GM19467 (cell line): ENCODE measurements at regions not wholly inside any gene's neighbourhood (a gene's known extent, or its start where the extent isn't known, plus 50 kb on each side); places are given as distances from the start of the nearest gene placed in this dataset.

ENCODE experiments used
- ATAC-seq: cut with Tn5 transposase; IDR thresholded peaks from one replicate; pipeline ENCODE4 v1.9.1; 2021; ENCODE audit warnings: mild to moderate bottlenecking, moderate library complexity; ENCODE audit not compliant: unreplicated experiment

GRCh38 chr3:104635872-104636580 lies 730.7 kb upstream of the ALCAM start:
- no peak for ATAC-seq

GRCh38 chr3:104642827-104643226 lies 723.9 kb upstream of the ALCAM start:
- no peak for ATAC-seq

GRCh38 chr3:104646196-104646595 lies 720.5 kb upstream of the ALCAM start:
- no peak for ATAC-seq

- no peak for ATAC-seq
Measured at GRCh38 chr3:104648823-104649222, 717.9 kb upstream of the ALCAM start.

GRCh38 chr3:104669083-104669482 lies 697.6 kb upstream of the ALCAM start:
- no peak for ATAC-seq

- ATAC-seq: no peak
Measured at GRCh38 chr3:104672331-104672730, 694.4 kb upstream of the ALCAM start.

- ATAC-seq: no peak
Measured at GRCh38 chr3:104673981-104674380, 692.7 kb upstream of the ALCAM start.

- no peak for ATAC-seq
Measured at GRCh38 chr3:104676241-104676640, 690.5 kb upstream of the ALCAM start.

- ATAC-seq: no peak
Measured at GRCh38 chr3:104677932-104678331, 688.8 kb upstream of the ALCAM start.

- no peak for ATAC-seq
Measured at GRCh38 chr3:104685492-104685891, 681.2 kb upstream of the ALCAM start.

- no peak for ATAC-seq
Measured at GRCh38 chr3:104687362-104687761, 679.3 kb upstream of the ALCAM start.

GRCh38 chr3:104696470-104696869 lies 670.2 kb upstream of the ALCAM start:
- no peak for ATAC-seq

- ATAC-seq: no peak
Measured at GRCh38 chr3:104711406-104711805, 655.3 kb upstream of the ALCAM start.

- no peak for ATAC-seq
Measured at GRCh38 chr3:104715972-104716371, 650.7 kb upstream of the ALCAM start.

GRCh38 chr3:104717828-104718196 lies 648.9 kb upstream of the ALCAM start:
- ATAC-seq: peak; percentile 20

GRCh38 chr3:104723000-104723399 lies 643.7 kb upstream of the ALCAM start:
- ATAC-seq: no peak

- ATAC-seq: no peak
Measured at GRCh38 chr3:104731074-104731473, 635.6 kb upstream of the ALCAM start.

GRCh38 chr3:104734627-104735026 lies 632.1 kb upstream of the ALCAM start:
- no peak for ATAC-seq

GRCh38 chr3:104735691-104736090 lies 631.0 kb upstream of the ALCAM start:
- ATAC-seq: no peak

- ATAC-seq: no peak
Measured at GRCh38 chr3:104738271-104738670, 628.4 kb upstream of the ALCAM start.

GRCh38 chr3:104740874-104741379 lies 625.8 kb upstream of the ALCAM start:
- no peak for ATAC-seq

GRCh38 chr3:104742044-104742443 lies 624.7 kb upstream of the ALCAM start:
- no peak for ATAC-seq

GRCh38 chr3:104745313-104745712 lies 621.4 kb upstream of the ALCAM start:
- ATAC-seq: no peak
